Hepatocyte (in vitro differentiated cells): ENCODE measurements at regions not wholly inside any gene's neighbourhood (a gene's known extent, or its start where the extent isn't known, plus 50 kb on each side); places are given as distances from the start of the nearest gene placed in this dataset.

ENCODE experiments used
- DNase-seq: peaks from one replicate; pipeline ENCODE4 v3.0.0-alpha.2; 2016; ENCODE audit warnings: low spot score
- H2AFZ ChIP-seq: fragments of 200-600 bp; sonication (generic); 2 replicates; pipeline ENCODE4 v1.6.0; 2016; ENCODE audit warnings: antibody characterized with exemption, mild to moderate bottlenecking
- H3K27ac ChIP-seq: fragments of 200-600 bp; sonication (generic); 2 replicates; pipeline ENCODE4 v1.5.1; 2016; ENCODE audit warnings: mild to moderate bottlenecking
- H3K27me3 ChIP-seq: fragments of 200-600 bp; sonication (generic); 2 replicates; pipeline ENCODE4 v1.6.1; 2016
- H3K36me3 ChIP-seq: fragments of 200-600 bp; sonication (generic); replicated peaks from 2 replicates; pipeline ENCODE4 v1.5.1; 2016; ENCODE audit warnings: low read depth; ENCODE audit not compliant: insufficient read depth
- H3K4me1 ChIP-seq: fragments of 200-600 bp; sonication (generic); 2 replicates; pipeline ENCODE4 v1.5.1; 2016; ENCODE audit warnings: mild to moderate bottlenecking, moderate library complexity; ENCODE audit not compliant: insufficient read depth
- H3K4me2 ChIP-seq: fragments of 200-600 bp; sonication (generic); 2 replicates; pipeline ENCODE4 v1.6.0; 2016
- H3K4me3 ChIP-seq: fragments of 200-600 bp; sonication (generic); 2 replicates; pipeline ENCODE4 v1.5.1; 2016; ENCODE audit warnings: mild to moderate bottlenecking
- H3K79me2 ChIP-seq: fragments of 200-600 bp; sonication (generic); 2 replicates; pipeline ENCODE4 v1.6.0; 2017; ENCODE audit warnings: mild to moderate bottlenecking
- H3K9me2 ChIP-seq: fragments of 200-600 bp; sonication (generic); replicated peaks from 2 replicates; pipeline ENCODE4 v1.6.0; 2017; ENCODE audit warnings: mild to moderate bottlenecking; ENCODE audit not compliant: insufficient read depth
- H3K9me3 ChIP-seq: fragments of 200-600 bp; sonication (generic); 2 replicates; pipeline ENCODE4 v1.5.1; 2016; ENCODE audit warnings: low read depth, mild to moderate bottlenecking
- H4K20me1 ChIP-seq: fragments of 200-600 bp; sonication (generic); 2 replicates; pipeline ENCODE4 v1.6.0; 2016; ENCODE audit warnings: mild to moderate bottlenecking; ENCODE audit not compliant: insufficient read depth, poor library complexity, severe bottlenecking
- CTCF ChIP-seq: fragments of 200-600 bp; sonication (generic); IDR thresholded peaks from 2 replicates; pipeline ENCODE4 v1.5.1; 2016; ENCODE audit warnings: antibody characterized with exemption, mild to moderate bottlenecking; ENCODE audit not compliant: poor library complexity
- EZH2 ChIP-seq: fragments of 200-600 bp; sonication (generic); IDR thresholded peaks from 2 replicates; pipeline ENCODE4 v1.6.1; 2016; ENCODE audit warnings: antibody characterized with exemption, mild to moderate bottlenecking, borderline replicate concordance
- EZH2phosphoT487 ChIP-seq: fragments of 200-600 bp; sonication (generic); IDR thresholded peaks from one replicate; pipeline ENCODE4 v1.6.1; 2018; ENCODE audit warnings: antibody characterized with exemption, mild to moderate bottlenecking, low read depth, moderate library complexity; ENCODE audit not compliant: unreplicated experiment, severe bottlenecking
- WGBS: methylation state at CpG from one replicate; pipeline ENCODE4 v1.1.6; 2016; ENCODE audit warnings: low lambda C conversion rate; ENCODE audit errors: missing lambda C conversion rate; 5-methylcytosine and 5-hydroxymethylcytosine counted together

GRCh38 chr4:125689805-125690204, 375.1 kb downstream of the FAT4 start:
- no peak for DNase-seq
- no peaks in the 10 kb centered on the region for H3K9me2 ChIP-seq
- no peak overlapping the region for H3K4me3 ChIP-seq
- H3K27ac ChIP-seq = no peak overlapping the region
- H3K27me3 ChIP-seq = no peaks in the 10 kb centered on the region
- H3K4me1 ChIP-seq = no peaks in the 10 kb centered on the region
- H3K9me3 ChIP-seq = no peaks in the 10 kb centered on the region
- H2AFZ ChIP-seq = no peak overlapping the region
- no peak for TF ChIP-seq EZH2phosphoT487
- TF ChIP-seq EZH2 = no peak
- no peak for TF ChIP-seq CTCF
- H4K20me1 ChIP-seq = no peaks in the 10 kb centered on the region
- no peak overlapping the region for H3K4me2 ChIP-seq
- H3K36me3 ChIP-seq = no peaks in the 10 kb centered on the region
- H3K79me2 ChIP-seq = no peaks in the 10 kb centered on the region

- H4K20me1 ChIP-seq = no peaks in the 10 kb centered on the region
- no peak overlapping the region for H3K4me2 ChIP-seq
- no peak overlapping the region for H2AFZ ChIP-seq
- H3K9me2 ChIP-seq = no peaks in the 10 kb centered on the region
- H3K27ac ChIP-seq = no peak overlapping the region
- peak; percentile 28 for DNase-seq
- TF ChIP-seq EZH2phosphoT487 (no peak), CTCF (no peak), EZH2 (no peak)
- no peaks in the 10 kb centered on the region for H3K79me2 ChIP-seq
- H3K4me3 ChIP-seq = no peak overlapping the region
- H3K27me3 ChIP-seq = no peaks in the 10 kb centered on the region
- no peaks in the 10 kb centered on the region for H3K9me3 ChIP-seq
- no peaks in the 10 kb centered on the region for H3K4me1 ChIP-seq
- H3K36me3 ChIP-seq = no peaks in the 10 kb centered on the region
Measured at GRCh38 chr4:125693228-125693627, 378.5 kb downstream of the FAT4 start.

GRCh38 chr4:125702406-125702805, 387.7 kb downstream of the FAT4 start:
- no peak overlapping the region for H3K4me2 ChIP-seq
- DNase-seq = no peak
- peaks cover 5% of the 10 kb centered on the region for H3K4me1 ChIP-seq
- no peak overlapping the region for H3K4me3 ChIP-seq
- H3K27ac ChIP-seq = peak overlapping the region; percentile 14
- H4K20me1 ChIP-seq = no peaks in the 10 kb centered on the region
- no peaks in the 10 kb centered on the region for H3K9me3 ChIP-seq
- H3K79me2 ChIP-seq = no peaks in the 10 kb centered on the region
- H2AFZ ChIP-seq = no peak overlapping the region
- no peaks in the 10 kb centered on the region for H3K36me3 ChIP-seq
- no peaks in the 10 kb centered on the region for H3K27me3 ChIP-seq
- TF ChIP-seq CTCF (no peak), EZH2phosphoT487 (no peak), EZH2 (no peak)
- H3K9me2 ChIP-seq = no peaks in the 10 kb centered on the region

GRCh38 chr4:125703443-125703842, 388.7 kb downstream of the FAT4 start:
- Histone ChIP-seq H3K36me3 (no peaks in the 10 kb centered on the region), H3K27ac (no peak overlapping the region), H3K9me3 (no peaks in the 10 kb centered on the region), H4K20me1 (no peaks in the 10 kb centered on the region), H3K4me2 (no peak overlapping the region), H3K4me3 (no peak overlapping the region), H3K4me1 (peaks cover 5% of the 10 kb centered on the region), H3K79me2 (no peaks in the 10 kb centered on the region), H2AFZ (no peak overlapping the region), H3K9me2 (no peaks in the 10 kb centered on the region), H3K27me3 (no peaks in the 10 kb centered on the region)
- TF ChIP-seq EZH2 (no peak), EZH2phosphoT487 (peak; percentile 93), CTCF (no peak)
- peak; percentile 48 for DNase-seq
- 42% methylated on average over 1 of the region's 1 CpG for WGBS
